Neural progenitor cell (in vitro differentiated cells): ENCODE measurements at regions not wholly inside any gene's neighbourhood (a gene's known extent, or its start where the extent isn't known, plus 50 kb on each side); places are given as distances from the start of the nearest gene placed in this dataset.

Experiments used
- DNase-seq: peaks from one replicate; pipeline ENCODE4 v3.0.0-alpha.2; 2016; ENCODE audit warnings: low spot score
- H2AFZ ChIP-seq: fragments of 200-600 bp; sonication (generic); replicated peaks from 2 replicates; pipeline ENCODE4 v1.6.1; 2016; ENCODE audit warnings: antibody characterized with exemption
- H3F3A ChIP-seq: fragments of 200-600 bp; sonication (generic); 2 replicates; pipeline ENCODE4 v1.6.1; 2016; ENCODE audit warnings: antibody characterized with exemption, low read depth
- H3K27ac ChIP-seq: fragments of 200-600 bp; sonication (generic); 2 replicates; pipeline ENCODE4 v1.5.1; 2016; ENCODE audit warnings: mild to moderate bottlenecking
- H3K27me3 ChIP-seq: fragments of 200-600 bp; sonication (generic); 2 replicates; pipeline ENCODE4 v1.6.1; 2016; ENCODE audit warnings: mild to moderate bottlenecking, moderate library complexity
- H3K36me3 ChIP-seq: fragments of 200-600 bp; sonication (generic); 2 replicates; pipeline ENCODE4 v1.5.1; 2016
- H3K4me1 ChIP-seq: fragments of 200-600 bp; sonication (generic); 2 replicates; pipeline ENCODE4 v1.6.1; 2016; ENCODE audit warnings: mixed run types
- H3K4me2 ChIP-seq: fragments of 200-600 bp; sonication (generic); 2 replicates; pipeline ENCODE4 v1.6.1; 2016
- H3K4me3 ChIP-seq: fragments of 200-600 bp; sonication (generic); 2 replicates; pipeline ENCODE4 v1.5.1; 2016
- H3K79me2 ChIP-seq: fragments of 200-600 bp; sonication (generic); 2 replicates; pipeline ENCODE4 v1.6.1; 2016; ENCODE audit warnings: low read depth
- H3K9ac ChIP-seq: fragments of 200-600 bp; sonication (generic); 2 replicates; pipeline ENCODE4 v1.6.1; 2016
- H3K9me3 ChIP-seq: fragments of 200-600 bp; sonication (generic); 2 replicates; pipeline ENCODE4 v1.5.1; 2016; ENCODE audit warnings: low read depth
- H4K20me1 ChIP-seq: fragments of 200-600 bp; sonication (generic); 2 replicates; pipeline ENCODE4 v1.6.1; 2016; ENCODE audit warnings: low read depth
- H3K27ac Mint-ChIP-seq: 3 replicates; pipeline ENCODE4 v1.8.0; 2021; ENCODE audit warnings: mixed read lengths
- H3K27me3 Mint-ChIP-seq: 2 replicates; pipeline ENCODE4 v1.8.0; 2022; ENCODE audit warnings: low read depth, mild to moderate bottlenecking, inconsistent platforms, moderate library complexity, mixed read lengths; ENCODE audit not compliant: insufficient read depth
- H3K36me3 Mint-ChIP-seq: 3 replicates; pipeline ENCODE4 v1.8.0; 2021; ENCODE audit warnings: mixed read lengths
- H3K4me1 Mint-ChIP-seq: 3 replicates; pipeline ENCODE4 v1.8.0; 2021; ENCODE audit warnings: mixed read lengths
- H3K4me3 Mint-ChIP-seq: 3 replicates; pipeline ENCODE4 v1.8.0; 2021; ENCODE audit warnings: mild to moderate bottlenecking, moderate library complexity, mixed read lengths
- H3K9me3 Mint-ChIP-seq: 3 replicates; pipeline ENCODE4 v1.8.0; 2020; ENCODE audit warnings: mixed read lengths
- EZH2 ChIP-seq: fragments of 200-600 bp; sonication (generic); IDR thresholded peaks from 2 replicates; pipeline ENCODE4 v1.6.1; 2017; ENCODE audit warnings: antibody characterized with exemption, mild to moderate bottlenecking, moderate library complexity
- EZH2phosphoT487 ChIP-seq: fragments of 200-600 bp; sonication (generic); IDR thresholded peaks from 2 replicates; pipeline ENCODE4 v1.6.1; 2017; ENCODE audit warnings: antibody characterized with exemption
- TF ChIP-seq, protein P1 (sequence below): fragments of 200-600 bp; sonication (generic); IDR thresholded peaks from 2 replicates; pipeline ENCODE4 v1.5.1; 2017; ENCODE audit warnings: antibody characterized with exemption, mild to moderate bottlenecking

DNA sequence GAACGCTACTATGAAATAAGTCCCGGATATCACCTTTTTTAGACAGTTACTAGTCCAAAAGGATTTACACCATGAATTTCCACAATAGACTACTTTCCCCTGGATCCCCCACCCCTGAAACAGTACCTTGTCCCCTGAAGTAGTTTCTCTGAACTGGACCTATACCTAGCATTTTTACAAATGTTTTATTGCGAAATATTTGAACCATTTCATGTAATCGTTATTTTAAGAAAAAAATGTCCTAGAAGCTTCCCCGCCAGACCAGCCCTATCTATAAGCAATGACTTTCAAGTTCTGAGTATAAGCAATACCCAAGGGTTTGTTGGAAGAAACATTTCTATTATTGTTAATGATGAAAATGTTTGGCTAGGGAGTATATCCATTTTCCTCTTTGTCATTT, 517.8 kb upstream of the IGFBP7 start:
- Histone ChIP-seq H3K36me3 (no peaks in the 10 kb centered on the region), H3K79me2 (no peaks in the 10 kb centered on the region), H3K9ac (no peak overlapping the region), H3F3A (no peaks in the 10 kb centered on the region), H4K20me1 (no peaks in the 10 kb centered on the region), H3K27ac (no peak overlapping the region), H3K4me2 (no peak overlapping the region), H3K4me3 (no peak overlapping the region), H3K9me3 (no peaks in the 10 kb centered on the region), H3K27me3 (no peaks in the 10 kb centered on the region), H3K4me1 (no peaks in the 10 kb centered on the region), H2AFZ (no peak overlapping the region)
- Mint-ChIP-seq H3K36me3 (no peaks in the 10 kb centered on the region), H3K4me3 (no peak overlapping the region), H3K9me3 (peaks cover 26% of the 10 kb centered on the region), H3K27me3 (peaks cover 2% of the 10 kb centered on the region), H3K27ac (no peak overlapping the region), H3K4me1 (peaks cover 15% of the 10 kb centered on the region)
- TF ChIP-seq EZH2phosphoT487, result no peak
- TF ChIP-seq, protein P1, sequence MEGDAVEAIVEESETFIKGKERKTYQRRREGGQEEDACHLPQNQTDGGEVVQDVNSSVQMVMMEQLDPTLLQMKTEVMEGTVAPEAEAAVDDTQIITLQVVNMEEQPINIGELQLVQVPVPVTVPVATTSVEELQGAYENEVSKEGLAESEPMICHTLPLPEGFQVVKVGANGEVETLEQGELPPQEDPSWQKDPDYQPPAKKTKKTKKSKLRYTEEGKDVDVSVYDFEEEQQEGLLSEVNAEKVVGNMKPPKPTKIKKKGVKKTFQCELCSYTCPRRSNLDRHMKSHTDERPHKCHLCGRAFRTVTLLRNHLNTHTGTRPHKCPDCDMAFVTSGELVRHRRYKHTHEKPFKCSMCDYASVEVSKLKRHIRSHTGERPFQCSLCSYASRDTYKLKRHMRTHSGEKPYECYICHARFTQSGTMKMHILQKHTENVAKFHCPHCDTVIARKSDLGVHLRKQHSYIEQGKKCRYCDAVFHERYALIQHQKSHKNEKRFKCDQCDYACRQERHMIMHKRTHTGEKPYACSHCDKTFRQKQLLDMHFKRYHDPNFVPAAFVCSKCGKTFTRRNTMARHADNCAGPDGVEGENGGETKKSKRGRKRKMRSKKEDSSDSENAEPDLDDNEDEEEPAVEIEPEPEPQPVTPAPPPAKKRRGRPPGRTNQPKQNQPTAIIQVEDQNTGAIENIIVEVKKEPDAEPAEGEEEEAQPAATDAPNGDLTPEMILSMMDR, result no peak
- no peak for TF ChIP-seq EZH2
- no peak for DNase-seq

- H3K27ac Mint-ChIP-seq, result no peak overlapping the region
- Histone ChIP-seq H3K79me2 (no peaks in the 10 kb centered on the region), H3F3A (no peaks in the 10 kb centered on the region), H3K4me2 (no peak overlapping the region), H3K9ac (no peak overlapping the region), H3K36me3 (no peaks in the 10 kb centered on the region), H4K20me1 (no peaks in the 10 kb centered on the region), H3K27me3 (no peaks in the 10 kb centered on the region), H3K4me1 (no peaks in the 10 kb centered on the region), H3K9me3 (no peaks in the 10 kb centered on the region), H3K4me3 (no peak overlapping the region), H2AFZ (no peak overlapping the region), H3K27ac (no peak overlapping the region)
- TF ChIP-seq, protein P1, result no peak
- no peak for TF ChIP-seq EZH2
- TF ChIP-seq EZH2phosphoT487, result no peak
- no peaks in the 10 kb centered on the region for H3K4me1 Mint-ChIP-seq
- H3K27me3 Mint-ChIP-seq, result no peaks in the 10 kb centered on the region
- H3K9me3 Mint-ChIP-seq, result no peaks in the 10 kb centered on the region
- no peak overlapping the region for H3K4me3 Mint-ChIP-seq
- H3K36me3 Mint-ChIP-seq, result no peaks in the 10 kb centered on the region
- no peak for DNase-seq
Observed at GRCh38 chr4:57614257-57614932, 504.2 kb upstream of the IGFBP7 start.

- Mint-ChIP-seq H3K4me3 (no peak overlapping the region), H3K36me3 (no peaks in the 10 kb centered on the region), H3K27me3 (no peaks in the 10 kb centered on the region), H3K9me3 (no peaks in the 10 kb centered on the region), H3K4me1 (peaks cover 7% of the 10 kb centered on the region), H3K27ac (no peak overlapping the region)
- no peak overlapping the region for H3K4me2 ChIP-seq
- no peak overlapping the region for H3K27ac ChIP-seq
- no peak overlapping the region for H3K9ac ChIP-seq
- H3K79me2 ChIP-seq, result no peaks in the 10 kb centered on the region
- H3K4me1 ChIP-seq, result peaks cover 10% of the 10 kb centered on the region
- no peak overlapping the region for H3K4me3 ChIP-seq
- H2AFZ ChIP-seq, result no peak overlapping the region
- DNase-seq, result no peak
- no peaks in the 10 kb centered on the region for H3F3A ChIP-seq
- H4K20me1 ChIP-seq, result no peaks in the 10 kb centered on the region
- H3K36me3 ChIP-seq, result no peaks in the 10 kb centered on the region
- H3K9me3 ChIP-seq, result no peaks in the 10 kb centered on the region
- TF ChIP-seq, protein P1, result peak; percentile 34
- no peak for TF ChIP-seq EZH2phosphoT487
- H3K27me3 ChIP-seq, result no peaks in the 10 kb centered on the region
Observed at GRCh38 chr4:57612279-57612678, 502.1 kb upstream of the IGFBP7 start.
